SIG-M5 (cell line): ENCODE measurements at regions not wholly inside any gene's neighbourhood (a gene's known extent, or its start where the extent isn't known, plus 50 kb on each side); places are given as distances from the start of the nearest gene placed in this dataset.
"Not testable (repeated sequence)": the region's sequence is repeated elsewhere in the genome, so short reads cannot be mapped to it uniquely, and the experiment has no call there.

Source experiments
- DNase-seq: peaks from one replicate; lab custom pipeline; 2025; lab: John Stamatoyannopoulos, UW

DNA sequence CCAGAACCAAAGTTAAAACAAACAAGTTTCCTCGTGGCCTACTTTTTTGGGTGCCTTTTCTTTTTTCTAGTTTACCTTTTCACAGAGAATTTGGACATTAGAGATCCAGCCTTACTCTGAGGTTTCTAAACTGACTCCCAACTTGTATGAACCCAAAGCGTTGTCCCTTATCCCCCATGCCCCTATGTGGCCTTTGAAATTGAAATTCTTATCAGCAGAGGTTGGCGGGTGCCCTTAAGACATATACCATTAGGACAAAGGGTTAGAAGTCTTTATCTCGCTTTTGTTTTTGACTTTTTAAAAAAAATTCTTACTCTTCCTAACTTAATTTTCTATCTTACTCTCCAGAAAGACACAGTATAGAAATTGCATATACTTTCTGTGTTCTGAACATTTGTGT, 76.3 kb upstream of the C7orf33 start:
- no peak for DNase-seq

DNA sequence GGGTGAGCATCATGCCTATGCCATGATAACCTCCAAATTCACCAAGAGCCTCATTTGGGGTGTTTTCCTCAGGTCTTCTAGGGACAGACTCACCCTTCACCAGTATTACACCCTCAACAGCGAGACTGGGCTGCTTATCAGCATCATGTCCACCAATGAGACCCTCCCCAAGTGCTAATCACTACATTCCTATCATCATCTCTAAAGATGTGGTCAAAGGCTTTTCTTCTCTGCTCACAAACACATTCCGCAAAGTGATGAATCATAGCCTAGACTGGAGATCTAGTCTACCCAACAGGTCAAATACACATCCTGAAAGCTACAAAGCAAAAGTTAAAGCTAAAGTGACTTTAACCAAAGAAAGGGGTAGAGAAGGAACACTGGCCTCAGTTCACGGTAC, 75.3 kb upstream of the C7orf33 start:
- DNase-seq: no peak

DNA sequence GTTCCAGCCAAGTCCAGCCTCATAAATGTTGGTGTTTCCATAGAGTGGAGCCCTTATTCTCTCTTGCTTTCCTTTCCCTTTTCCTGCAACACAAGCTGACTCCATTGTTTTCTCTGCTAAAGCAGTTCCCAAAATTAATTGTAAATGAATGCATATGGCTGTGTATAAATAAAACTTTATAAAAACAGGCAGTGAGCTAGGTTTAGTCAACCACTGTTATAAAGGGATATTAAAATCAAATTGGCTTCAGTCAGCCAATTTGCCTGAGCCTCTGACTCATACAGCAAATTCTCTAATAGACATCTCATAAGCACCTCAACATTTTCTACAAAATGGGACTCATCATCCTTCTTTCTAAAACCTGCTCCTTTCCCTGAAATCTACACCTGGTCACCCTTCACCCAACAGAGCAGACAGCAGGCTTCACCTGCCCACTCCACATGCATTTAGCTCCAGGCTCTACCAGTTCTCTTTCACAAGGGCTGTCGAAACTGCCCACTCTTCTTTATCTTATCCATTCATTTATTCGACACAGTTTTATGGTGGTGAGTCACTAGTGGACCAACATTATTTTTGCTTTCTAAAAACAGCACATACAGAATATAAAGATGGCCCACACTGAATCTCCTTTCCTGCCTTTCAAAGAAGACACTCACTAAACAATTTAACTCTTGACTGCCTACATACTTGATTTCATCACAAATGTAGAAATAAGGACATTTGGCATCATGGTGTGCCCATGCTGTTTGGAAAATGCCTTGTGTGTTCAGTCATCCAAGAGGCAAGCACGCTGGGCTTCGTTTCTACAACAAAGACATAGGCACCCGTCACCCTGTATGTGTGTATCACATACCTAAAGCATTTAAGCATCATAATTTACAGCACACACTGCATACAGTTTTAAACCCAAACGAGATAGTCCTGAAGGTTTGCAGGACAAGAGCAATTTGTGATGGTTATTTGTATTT, 74.6 kb upstream of the C7orf33 start:
- no peak for DNase-seq

GRCh38 chr7:148519386-148519785, 71.2 kb upstream of the C7orf33 start:
- not testable (repeated sequence) for DNase-seq

DNA sequence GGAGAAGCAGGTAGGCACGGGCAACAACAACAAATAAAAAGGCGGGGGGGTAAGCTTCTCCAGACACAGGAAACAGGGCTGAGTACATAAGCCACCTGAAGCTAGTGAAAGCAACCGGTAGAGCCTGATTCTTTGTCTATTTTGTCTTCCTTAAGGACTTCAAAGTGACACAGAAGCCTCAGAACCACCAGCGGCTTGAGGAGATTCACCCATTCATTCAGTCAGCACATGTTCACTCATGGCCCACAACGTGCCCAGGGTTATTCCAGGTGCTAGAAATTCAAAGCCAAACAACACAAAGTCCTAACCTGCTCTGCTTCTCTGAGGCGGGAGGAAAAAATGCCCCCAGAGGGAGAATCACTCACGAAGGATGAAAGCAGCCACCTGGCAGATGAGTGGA, 69.3 kb upstream of the C7orf33 start:
- no peak for DNase-seq

GRCh38 chr7:148523550-148523949, 67.0 kb upstream of the C7orf33 start:
- DNase-seq: no peak

DNA sequence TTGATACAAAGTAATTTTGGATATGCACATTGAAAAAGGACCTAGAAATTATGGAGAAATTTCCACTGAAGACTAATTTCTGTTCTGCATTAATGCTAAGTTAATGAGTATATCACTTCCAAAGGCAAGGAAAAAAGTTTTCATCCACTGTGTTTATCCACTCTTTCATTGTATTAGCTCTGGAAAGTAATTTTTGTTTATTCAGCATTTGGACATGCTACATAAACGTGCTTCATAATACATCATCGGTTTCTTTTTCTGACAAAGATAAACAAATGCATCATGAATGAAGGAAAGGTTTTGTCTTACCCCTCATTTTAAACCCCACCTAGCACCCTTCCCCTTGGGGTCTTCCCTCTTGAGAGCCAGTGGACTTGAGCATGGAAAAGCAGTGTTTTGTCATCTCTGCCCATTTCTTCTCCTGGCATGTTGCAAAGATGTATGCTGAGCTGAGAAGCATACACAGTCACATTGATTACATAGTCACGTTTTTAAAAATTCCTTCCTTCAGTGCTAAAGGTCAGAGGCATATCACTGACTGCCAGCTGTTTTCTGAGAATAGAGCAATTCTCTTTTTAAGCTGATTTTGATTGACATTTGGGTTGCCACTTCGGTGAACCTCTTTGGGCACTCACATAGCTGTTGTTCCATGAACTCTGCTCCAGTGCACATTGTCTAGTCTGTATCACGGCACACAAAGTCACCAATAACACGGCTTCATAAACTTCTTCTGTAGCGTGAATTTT, 65.9 kb upstream of the C7orf33 start:
- no peak for DNase-seq

DNA sequence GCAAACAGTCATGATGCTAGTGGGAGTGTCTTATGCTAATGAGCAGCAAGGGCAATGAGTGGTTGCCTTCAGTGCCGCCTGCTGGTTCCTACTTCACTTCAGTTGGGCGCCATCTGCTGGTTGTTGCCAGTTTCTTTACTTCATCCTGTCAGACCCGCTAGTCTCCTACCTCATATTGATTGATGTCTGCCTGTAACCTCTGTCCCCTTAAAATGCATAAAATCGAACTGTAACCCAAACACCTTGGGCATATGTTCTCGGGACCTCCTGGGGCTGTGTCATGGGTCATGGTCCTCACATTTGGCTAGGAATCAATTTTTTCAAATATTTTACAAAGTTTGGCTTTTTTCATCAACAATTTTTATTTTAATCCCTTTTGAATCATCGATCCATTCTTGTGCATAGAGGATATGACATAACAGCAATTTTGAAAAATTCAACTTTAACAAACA, 62.8 kb upstream of the C7orf33 start:
- DNase-seq: peak; percentile 55

GRCh38 chr7:148535217-148535616, 55.3 kb upstream of the C7orf33 start:
- DNase-seq: peak; percentile 28

DNA sequence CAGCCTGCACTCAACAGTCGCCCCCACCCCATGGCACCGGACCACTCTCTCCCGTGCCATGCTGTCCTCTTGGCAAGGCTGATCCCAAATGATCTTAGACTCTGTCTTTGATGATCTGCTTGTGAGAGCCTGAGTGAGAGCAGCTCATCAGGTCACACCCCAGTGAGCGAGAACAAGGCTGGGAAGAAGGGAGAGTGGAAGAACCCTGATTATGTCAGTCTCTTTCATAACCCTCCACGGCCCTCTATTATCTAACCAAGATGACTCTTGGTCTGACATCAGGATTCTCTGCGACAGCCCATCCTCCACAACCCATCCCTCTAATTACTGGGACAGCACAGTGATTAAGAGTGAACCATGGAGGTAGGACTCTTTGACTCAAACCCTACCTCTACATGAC, 53.1 kb upstream of the C7orf33 start:
- no peak for DNase-seq

GRCh38 chr7:148540041-148540738, 50.4 kb upstream of the C7orf33 start:
- no peak for DNase-seq
